NT2/D1 (cell line): ENCODE measurements at regions not wholly inside any gene's neighbourhood (a gene's known extent, or its start where the extent isn't known, plus 50 kb on each side); places are given as distances from the start of the nearest gene placed in this dataset.

ENCODE experiments used
- SUZ12 ChIP-seq: IDR thresholded peaks from 2 replicates; pipeline ENCODE4 v1.6.1; 2011; ENCODE audit not compliant: insufficient read length, insufficient read depth; ENCODE audit errors: extremely low read depth
- YY1 ChIP-seq: IDR thresholded peaks from 2 replicates; pipeline ENCODE4 v1.6.1; 2011; ENCODE audit not compliant: insufficient read length, insufficient read depth
- ZNF274 ChIP-seq: IDR thresholded peaks from 2 replicates; pipeline ENCODE4 v1.6.1; 2011; ENCODE audit warnings: mild to moderate bottlenecking, low read depth, low read length

- TF ChIP-seq ZNF274 (no peak), SUZ12 (no peak), YY1 (no peak)
Observed at GRCh38 chrX:853304-853703, 222.7 kb downstream of the SHOX start.
